C4-2B (cell line): ENCODE measurements at regions not wholly inside any gene's neighbourhood (a gene's known extent, or its start where the extent isn't known, plus 50 kb on each side); places are given as distances from the start of the nearest gene placed in this dataset.

Experiments used
- ZFX ChIP-seq: fragments of 450-650 bp; IDR thresholded peaks from 2 replicates; pipeline ENCODE4 v1.6.1; 2017
- TF ChIP-seq, protein P1 (sequence below): fragments of 450-650 bp; conservative IDR thresholded peaks from 2 replicates; pipeline ENCODE4 v1.5.1; 2017; ENCODE audit warnings: mild to moderate bottlenecking

DNA sequence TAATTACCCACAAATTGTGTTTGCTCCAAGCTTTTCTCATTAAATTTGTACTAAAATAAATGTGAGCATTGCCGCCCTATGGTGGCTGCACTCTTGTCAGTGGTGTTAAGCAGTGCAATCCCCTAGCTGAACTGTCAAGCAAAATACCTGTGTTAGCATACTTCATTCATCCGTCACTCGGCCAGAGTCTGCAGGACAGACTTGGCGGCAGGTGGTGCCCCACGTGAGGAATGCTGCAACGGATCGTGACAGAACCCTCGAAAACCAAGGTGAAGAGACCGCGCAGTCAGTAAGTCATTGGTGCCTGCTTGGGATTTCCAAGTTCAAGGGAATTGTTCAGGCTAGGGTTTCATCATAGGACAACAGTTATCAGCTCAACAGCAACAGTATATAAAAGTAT is 1592.1 kb upstream of the TENM4 start:
- TF ChIP-seq, protein P1, sequence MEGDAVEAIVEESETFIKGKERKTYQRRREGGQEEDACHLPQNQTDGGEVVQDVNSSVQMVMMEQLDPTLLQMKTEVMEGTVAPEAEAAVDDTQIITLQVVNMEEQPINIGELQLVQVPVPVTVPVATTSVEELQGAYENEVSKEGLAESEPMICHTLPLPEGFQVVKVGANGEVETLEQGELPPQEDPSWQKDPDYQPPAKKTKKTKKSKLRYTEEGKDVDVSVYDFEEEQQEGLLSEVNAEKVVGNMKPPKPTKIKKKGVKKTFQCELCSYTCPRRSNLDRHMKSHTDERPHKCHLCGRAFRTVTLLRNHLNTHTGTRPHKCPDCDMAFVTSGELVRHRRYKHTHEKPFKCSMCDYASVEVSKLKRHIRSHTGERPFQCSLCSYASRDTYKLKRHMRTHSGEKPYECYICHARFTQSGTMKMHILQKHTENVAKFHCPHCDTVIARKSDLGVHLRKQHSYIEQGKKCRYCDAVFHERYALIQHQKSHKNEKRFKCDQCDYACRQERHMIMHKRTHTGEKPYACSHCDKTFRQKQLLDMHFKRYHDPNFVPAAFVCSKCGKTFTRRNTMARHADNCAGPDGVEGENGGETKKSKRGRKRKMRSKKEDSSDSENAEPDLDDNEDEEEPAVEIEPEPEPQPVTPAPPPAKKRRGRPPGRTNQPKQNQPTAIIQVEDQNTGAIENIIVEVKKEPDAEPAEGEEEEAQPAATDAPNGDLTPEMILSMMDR: no peak
- TF ChIP-seq ZFX: no peak
